ENCODE measurements at regions not wholly inside any gene's neighbourhood (a gene's known extent, or its start where the extent isn't known, plus 50 kb on each side); places are given as distances from the start of the nearest gene placed in this dataset.
A peak's percentile ranks its signal among the peaks of the same experiment; 100 is the strongest.

DNA sequence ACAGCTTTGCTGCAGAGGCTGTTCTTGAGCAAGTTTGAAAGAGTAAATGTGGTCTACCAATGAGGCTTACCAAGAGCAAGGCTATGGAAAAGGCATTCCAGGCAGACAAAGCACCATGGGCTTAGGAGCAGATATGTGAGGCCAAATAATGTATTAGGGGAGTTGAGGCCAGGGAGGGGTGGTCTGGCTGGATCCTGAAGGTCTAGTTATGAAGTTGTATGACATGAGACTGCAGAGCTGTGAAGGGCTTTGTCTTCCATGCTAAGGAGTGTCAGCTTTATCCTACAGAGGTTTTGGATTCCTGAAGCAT, 51.8 kb upstream of the TSPAN2 start:
- H2BK5ac ChIP-seq (ENCODE audit: low read depth, low read length, poor library complexity, severe bottlenecking) = peak overlapping the region; percentile 24
- H4K91ac ChIP-seq (ENCODE audit: insufficient read depth, low read depth, low read length) = peak overlapping the region; percentile 72
- peak overlapping the region in 1 of 2 experiments; percentile 50; a peak in 2 of 4 replicates for H4K8ac ChIP-seq (ENCODE audit: low read depth in 2 of 2, low read length in 2 of 2)
- dilution Hi-C loops (cut with HindIII; ENCODE audit: low sequenced_read_pairs, unreplicated experiment) (loop anchor here (25.0 kb wide), 1 partner anchor 446 kb away; no protein-coding TSS in a partner anchor), in situ Hi-C loops (cut with MboI; ENCODE audit: low sequenced_read_pairs) (no loop called here), intact Hi-C loops (cut with micrococcal nuclease) (loop anchor here (5.0 kb wide), 1 partner anchor 96 kb away; no protein-coding TSS in a partner anchor)
- H3K9me3 ChIP-seq (ENCODE audit: control insufficient read depth, insufficient read depth, low read length) = no peaks in the 10 kb centered on the region
- no peak overlapping the region for H4K5ac ChIP-seq (ENCODE audit: low read depth, low read length)
- H4K20me1 ChIP-seq (ENCODE audit: insufficient read depth, low read length) = no peaks in the 10 kb centered on the region
- peaks cover 8% of the 10 kb centered on the region for H3K4me1 ChIP-seq (ENCODE audit: control insufficient read depth, insufficient read depth, low read length)
- peak overlapping the region; percentile 65; the same call in 1 of the 2 replicates for H3K14ac ChIP-seq (replicated peaks; ENCODE audit: low read depth, low read length)
- TF ChIP-seq RFX5 (IDR thresholded peaks at IDR 0.05; ENCODE audit: low read depth, low read length) = no peak
- no peak for TF ChIP-seq SMC3 (IDR thresholded peaks at IDR 0.05; ENCODE audit: low read depth, low read length)
- no peak for TF ChIP-seq MAZ (IDR thresholded peaks at IDR 0.05; ENCODE audit: borderline replicate concordance, low read depth, low read length)
- TF ChIP-seq, protein P1, sequence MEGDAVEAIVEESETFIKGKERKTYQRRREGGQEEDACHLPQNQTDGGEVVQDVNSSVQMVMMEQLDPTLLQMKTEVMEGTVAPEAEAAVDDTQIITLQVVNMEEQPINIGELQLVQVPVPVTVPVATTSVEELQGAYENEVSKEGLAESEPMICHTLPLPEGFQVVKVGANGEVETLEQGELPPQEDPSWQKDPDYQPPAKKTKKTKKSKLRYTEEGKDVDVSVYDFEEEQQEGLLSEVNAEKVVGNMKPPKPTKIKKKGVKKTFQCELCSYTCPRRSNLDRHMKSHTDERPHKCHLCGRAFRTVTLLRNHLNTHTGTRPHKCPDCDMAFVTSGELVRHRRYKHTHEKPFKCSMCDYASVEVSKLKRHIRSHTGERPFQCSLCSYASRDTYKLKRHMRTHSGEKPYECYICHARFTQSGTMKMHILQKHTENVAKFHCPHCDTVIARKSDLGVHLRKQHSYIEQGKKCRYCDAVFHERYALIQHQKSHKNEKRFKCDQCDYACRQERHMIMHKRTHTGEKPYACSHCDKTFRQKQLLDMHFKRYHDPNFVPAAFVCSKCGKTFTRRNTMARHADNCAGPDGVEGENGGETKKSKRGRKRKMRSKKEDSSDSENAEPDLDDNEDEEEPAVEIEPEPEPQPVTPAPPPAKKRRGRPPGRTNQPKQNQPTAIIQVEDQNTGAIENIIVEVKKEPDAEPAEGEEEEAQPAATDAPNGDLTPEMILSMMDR (conservative IDR thresholded peaks at IDR 0.05; ENCODE audit: low read depth, low read length) = no peak
- no peak for TF ChIP-seq BHLHE40 (IDR thresholded peaks at IDR 0.05; ENCODE audit: low read depth, low read length)
- no peak for TF ChIP-seq FOS (IDR thresholded peaks at IDR 0.05; ENCODE audit: low read depth, low read length)
- no peak for TF ChIP-seq RCOR1 (IDR thresholded peaks at IDR 0.05; ENCODE audit: insufficient replicate concordance, low read length)
- TF ChIP-seq USF2 (IDR thresholded peaks at IDR 0.05; ENCODE audit: low read depth, low read length) = no peak
- TF ChIP-seq CHD1 (IDR thresholded peaks at IDR 0.05; ENCODE audit: low read depth, low read length) = no peak
- TF ChIP-seq NFE2L2 (IDR thresholded peaks at IDR 0.05; ENCODE audit: low read depth, low read length) = no peak
- TF ChIP-seq MXI1 (IDR thresholded peaks at IDR 0.05; ENCODE audit: borderline replicate concordance, low read depth, low read length) = no peak
- TF ChIP-seq MAFK (IDR thresholded peaks at IDR 0.05; ENCODE audit: low read depth, low read length) = no peak
- TF ChIP-seq POLR2A (IDR thresholded peaks at IDR 0.05; ENCODE audit: low read depth, low read length) = no peak
- no peak for TF ChIP-seq CEBPB (IDR thresholded peaks at IDR 0.05; ENCODE audit: low read depth, low read length)
- TF ChIP-seq ELK1 (IDR thresholded peaks at IDR 0.05; ENCODE audit: borderline replicate concordance, low read depth, low read length) = no peak
- no peak for TF ChIP-seq RAD21 (IDR thresholded peaks at IDR 0.05; ENCODE audit: low read length)
- H3K56ac ChIP-seq (ENCODE audit: extremely low read depth, insufficient read depth, low read length) = no peak overlapping the region
- H3K36me3 ChIP-seq (ENCODE audit: control insufficient read depth, insufficient read depth, low read length) = no peaks in the 10 kb centered on the region
- peak overlapping the region; percentile 76 for H2BK20ac ChIP-seq (ENCODE audit: low read depth, low read length)
- peak overlapping the region; percentile 26 for H2AK9ac ChIP-seq (replicated peaks; ENCODE audit: low read depth, low read length, poor library complexity)
- H3K4me3 ChIP-seq (ENCODE audit: insufficient read depth, low read depth, low read length) = no peak overlapping the region
- no TSS peak for BruUV-seq (replicated peaks)
- H3K4ac ChIP-seq (ENCODE audit: low read depth, low read length) = peak overlapping the region; percentile 67
- H3K23ac ChIP-seq (ENCODE audit: low read depth, low read length) = peak overlapping the region; percentile 51; the same call in 1 of the 2 replicates
- H3K18ac ChIP-seq (ENCODE audit: low read depth, low read length) = peak overlapping the region; percentile 22; the same call in 1 of the 2 replicates
- POLR2A ChIA-PET (ENCODE audit: unreplicated experiment) = interaction anchor here (0.5 kb wide), 1 partner anchor 131 kb away, joined by 3 read pairs; no protein-coding TSS in a partner anchor
- H3K9me1 ChIP-seq (ENCODE audit: insufficient read depth, low read length) = peaks cover 15% of the 10 kb centered on the region; the same call in 1 of the 2 replicates
- H3K9ac ChIP-seq (ENCODE audit: low read depth, low read length) = no peak overlapping the region
- ATAC-seq (ENCODE audit: low read depth) (no peak), DNase-seq (no peak)
- peak overlapping the region; percentile 54 for H2AK5ac ChIP-seq (ENCODE audit: low read depth, low read length)
- H2AFZ ChIP-seq (replicated peaks; ENCODE audit: low read length, poor library complexity) = no peak overlapping the region
- H3K27me3 ChIP-seq (ENCODE audit: control insufficient read depth, insufficient read depth, low read length) = no peaks in the 10 kb centered on the region
- H2BK120ac ChIP-seq (ENCODE audit: low read depth, low read length) = peak overlapping the region; percentile 78
- peak overlapping the region; percentile 25; the same call in 1 of the 3 replicates for H2BK15ac ChIP-seq (ENCODE audit: low read depth, low read length)
- CTCF ChIA-PET = interaction anchor here (0.8 to 6.5 kb wide), 4 partner anchors 134 to 454 kb away, joined by 3 to 63 read pairs (median 10); no protein-coding TSS in a partner anchor
- no peak overlapping the region for H3K4me2 ChIP-seq (ENCODE audit: low read depth, low read length)
- no peaks in the 10 kb centered on the region for H3K79me1 ChIP-seq (ENCODE audit: low read depth in 1 of 2, low read length in 2 of 2)
- no peak overlapping the region for H3K27ac ChIP-seq (ENCODE audit: insufficient read depth, low read length)
